Lower leg skin (tissue), 3 donors: ENCODE measurements at regions not wholly inside any gene's neighbourhood (a gene's known extent, or its start where the extent isn't known, plus 50 kb on each side); places are given as distances from the start of the nearest gene placed in this dataset.

Experiments used
- POLR2A ChIP-seq, 2 donors: fragments of 450-650 bp; IDR thresholded peaks; one replicate each; pipeline ENCODE4 v1.6.1; 2016 to 2017; ENCODE audit warnings: antibody characterized with exemption in 2 of 2, mild to moderate bottlenecking in 1 of 2, moderate library complexity in 1 of 2
- TF ChIP-seq, protein P1 (sequence below), 3 donors: fragments of 450-650 bp; IDR thresholded peaks; one replicate each; pipeline ENCODE4 v1.5.1; 2016; ENCODE audit warnings: antibody characterized with exemption in 3 of 3, mild to moderate bottlenecking in 3 of 3, moderate library complexity in 2 of 3

DNA sequence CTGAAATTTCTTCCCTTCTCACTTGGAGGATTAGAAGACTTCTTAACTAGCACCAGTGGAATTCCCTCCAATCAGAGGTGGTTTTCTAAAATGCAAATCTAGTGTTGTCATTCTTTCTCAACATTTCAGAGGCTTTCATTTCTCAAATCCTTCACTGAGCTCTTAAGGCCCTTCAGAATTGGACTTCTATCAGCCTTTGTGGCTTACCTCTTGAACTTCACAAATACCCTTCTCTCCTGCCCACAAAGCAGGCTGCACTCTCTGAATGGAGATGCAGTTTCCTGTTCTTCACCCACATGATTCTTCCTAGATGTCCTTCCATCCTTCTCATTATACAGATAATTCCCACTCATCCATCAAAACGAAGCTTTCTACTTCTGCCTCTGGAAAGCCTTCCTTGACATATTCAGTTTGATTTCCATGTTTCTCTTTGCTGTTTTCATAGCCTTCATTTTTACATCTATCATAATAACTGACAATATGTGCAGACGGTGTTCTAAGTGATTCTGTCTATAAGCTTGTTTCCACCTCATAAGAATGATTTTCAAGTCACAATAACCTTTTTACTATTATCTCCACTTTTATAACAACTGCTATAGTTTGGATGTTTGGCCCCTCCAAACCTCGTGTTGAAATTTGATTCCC, 123.1 kb upstream of the GPR12 start:
- TF ChIP-seq, protein P1, sequence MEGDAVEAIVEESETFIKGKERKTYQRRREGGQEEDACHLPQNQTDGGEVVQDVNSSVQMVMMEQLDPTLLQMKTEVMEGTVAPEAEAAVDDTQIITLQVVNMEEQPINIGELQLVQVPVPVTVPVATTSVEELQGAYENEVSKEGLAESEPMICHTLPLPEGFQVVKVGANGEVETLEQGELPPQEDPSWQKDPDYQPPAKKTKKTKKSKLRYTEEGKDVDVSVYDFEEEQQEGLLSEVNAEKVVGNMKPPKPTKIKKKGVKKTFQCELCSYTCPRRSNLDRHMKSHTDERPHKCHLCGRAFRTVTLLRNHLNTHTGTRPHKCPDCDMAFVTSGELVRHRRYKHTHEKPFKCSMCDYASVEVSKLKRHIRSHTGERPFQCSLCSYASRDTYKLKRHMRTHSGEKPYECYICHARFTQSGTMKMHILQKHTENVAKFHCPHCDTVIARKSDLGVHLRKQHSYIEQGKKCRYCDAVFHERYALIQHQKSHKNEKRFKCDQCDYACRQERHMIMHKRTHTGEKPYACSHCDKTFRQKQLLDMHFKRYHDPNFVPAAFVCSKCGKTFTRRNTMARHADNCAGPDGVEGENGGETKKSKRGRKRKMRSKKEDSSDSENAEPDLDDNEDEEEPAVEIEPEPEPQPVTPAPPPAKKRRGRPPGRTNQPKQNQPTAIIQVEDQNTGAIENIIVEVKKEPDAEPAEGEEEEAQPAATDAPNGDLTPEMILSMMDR (IDR thresholded peaks at IDR 0.05): no peak
- TF ChIP-seq POLR2A (IDR thresholded peaks at IDR 0.05): no peak
